GM19239 (cell line): ENCODE measurements at regions not wholly inside any gene's neighbourhood (a gene's known extent, or its start where the extent isn't known, plus 50 kb on each side); places are given as distances from the start of the nearest gene placed in this dataset.

Experiments used
- DNase-seq: peaks from one replicate; pipeline ENCODE4 v3.0.0; 2011; ENCODE audit warnings: low spot score; ENCODE audit not compliant: insufficient read length
- FAIRE-seq: peaks from 2 replicates; lab custom pipeline; 2011; peaks lifted over from hg19 to GRCh38; lab: Jason Lieb, UNC

DNA sequence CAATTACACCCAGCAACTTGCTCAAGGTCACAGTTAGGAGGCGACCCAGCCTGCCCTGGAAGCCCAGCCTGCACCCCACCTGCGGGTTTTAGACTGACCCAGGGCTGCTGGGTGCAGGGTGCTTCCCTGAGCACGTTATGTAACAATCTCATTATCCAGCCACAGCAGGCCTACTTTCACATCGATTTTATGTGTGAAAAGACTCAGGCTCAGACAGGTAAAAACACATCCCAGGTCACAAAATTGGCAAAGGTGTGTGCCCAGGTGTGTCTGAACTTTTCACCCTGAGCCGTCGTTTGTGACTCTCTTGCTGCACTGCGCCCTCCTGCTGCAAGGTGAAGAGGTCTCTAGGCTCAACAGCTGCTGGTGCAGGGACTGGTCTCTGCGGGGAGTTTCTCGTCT, 668.2 kb upstream of the HS6ST1 start:
- DNase-seq, result no peak
- no peak for FAIRE-seq

DNA sequence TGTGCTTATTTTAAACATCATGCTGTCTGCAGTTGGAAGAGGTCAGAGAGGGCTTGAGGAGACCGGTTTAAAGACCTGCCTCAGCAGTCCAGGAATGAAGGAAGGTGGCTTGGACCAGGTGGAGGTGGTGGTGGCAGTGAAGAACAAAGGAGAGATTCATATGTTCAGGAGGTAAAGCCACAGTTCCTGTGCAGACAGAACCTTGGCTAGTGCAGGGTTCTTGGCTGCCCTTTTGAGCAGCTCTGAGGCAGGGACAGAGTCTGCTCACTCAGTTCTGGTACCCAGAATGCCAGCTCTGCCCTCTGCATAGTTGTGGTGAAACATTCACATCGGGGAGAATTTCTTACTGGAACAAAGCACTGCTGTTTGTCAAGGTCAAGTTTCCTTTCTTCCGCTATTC, 669.7 kb upstream of the HS6ST1 start:
- DNase-seq, result no peak
- FAIRE-seq, result no peak

DNA sequence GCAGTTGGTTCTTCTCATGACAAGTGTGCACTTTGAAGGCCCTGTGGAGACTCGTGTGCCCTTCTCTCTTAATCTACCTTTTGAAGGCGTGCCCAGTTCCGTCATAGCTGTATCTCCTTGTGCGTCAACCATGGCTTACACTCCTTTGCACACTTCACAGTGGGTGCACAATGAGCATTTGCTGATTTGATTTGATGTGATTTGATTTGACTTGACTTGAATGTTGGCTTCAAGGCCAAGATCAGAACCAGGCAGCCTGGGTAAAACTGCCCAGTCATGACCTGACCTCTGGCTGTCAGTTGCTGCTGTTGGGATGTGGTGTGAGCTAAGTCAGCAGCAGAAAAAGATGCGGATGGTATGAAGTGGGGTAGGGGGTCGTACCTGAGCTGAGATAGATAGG, 670.3 kb upstream of the HS6ST1 start:
- no peak for DNase-seq
- no peak for FAIRE-seq

DNA sequence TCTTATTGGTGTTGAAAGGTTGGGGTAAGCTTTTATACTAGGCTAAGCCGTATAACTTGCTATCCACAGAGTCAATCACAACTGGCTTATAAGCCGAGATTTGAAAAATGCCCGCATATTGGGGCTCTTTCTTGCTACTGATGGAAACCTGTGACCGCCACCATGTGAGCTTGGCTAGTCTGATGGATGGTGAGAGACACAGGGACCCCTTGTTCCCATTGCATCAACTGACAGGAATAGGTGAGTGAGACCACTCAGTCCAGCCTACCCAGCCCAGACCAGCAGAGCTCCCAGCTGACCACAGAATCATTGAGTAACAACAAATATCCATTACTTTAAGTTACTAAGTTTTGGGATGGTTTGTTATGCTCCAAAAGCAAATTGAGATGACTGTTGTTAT, 676.4 kb upstream of the HS6ST1 start:
- DNase-seq (no peak), FAIRE-seq (no peak)

DNA sequence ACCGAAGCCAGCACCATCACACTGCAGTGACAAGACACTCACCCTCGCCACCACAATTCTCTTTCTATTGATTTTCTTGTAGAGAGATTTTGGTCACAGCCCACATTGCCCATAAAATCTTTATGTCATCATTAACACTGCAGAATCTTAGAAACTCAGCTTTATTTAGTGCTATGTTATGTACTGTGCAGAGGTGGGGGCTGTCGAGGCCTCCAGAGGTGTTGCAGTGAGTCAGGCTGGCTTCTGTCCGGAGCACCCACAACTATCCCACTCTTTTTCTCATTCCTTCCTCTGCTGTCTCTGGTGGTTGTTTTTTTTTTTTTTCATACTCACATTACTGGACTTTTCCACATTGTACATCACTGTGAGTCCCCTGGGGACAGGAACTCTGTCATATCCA, 677.4 kb upstream of the HS6ST1 start:
- no peak for FAIRE-seq
- no peak for DNase-seq

DNA sequence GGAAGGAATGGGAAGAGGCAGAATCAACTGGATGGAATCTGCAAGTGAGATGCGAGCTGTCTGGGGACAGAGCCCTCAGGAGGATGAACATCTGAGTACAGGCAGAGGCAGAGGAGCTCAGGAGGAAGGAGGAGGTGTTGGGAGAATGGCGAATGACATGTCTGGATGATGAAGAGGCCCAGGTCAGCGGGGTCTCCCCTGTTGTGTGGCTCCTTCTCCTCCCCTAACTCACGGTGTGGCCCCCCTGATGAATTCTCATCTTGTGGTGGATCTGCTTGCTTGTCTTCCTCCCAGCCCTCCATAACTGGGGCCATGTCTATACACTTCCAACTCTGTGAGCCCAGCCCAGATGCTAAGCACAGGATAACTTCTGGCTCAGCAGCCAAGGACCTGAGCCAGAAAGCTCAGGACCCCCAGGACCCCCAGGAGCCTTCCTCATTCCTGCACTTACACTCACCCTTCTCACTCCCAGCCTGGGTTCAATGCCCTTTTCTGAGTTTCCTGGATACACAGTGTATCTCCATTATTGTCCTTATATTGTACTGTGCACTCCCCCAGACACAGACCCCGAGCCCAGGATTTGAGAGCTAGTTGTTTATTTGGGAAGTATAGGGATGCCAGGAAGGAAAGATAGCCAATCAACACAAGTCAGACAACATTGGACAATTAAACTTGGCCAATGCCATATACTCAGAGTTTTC, 678.6 kb upstream of the HS6ST1 start:
- FAIRE-seq, result no peak

DNA sequence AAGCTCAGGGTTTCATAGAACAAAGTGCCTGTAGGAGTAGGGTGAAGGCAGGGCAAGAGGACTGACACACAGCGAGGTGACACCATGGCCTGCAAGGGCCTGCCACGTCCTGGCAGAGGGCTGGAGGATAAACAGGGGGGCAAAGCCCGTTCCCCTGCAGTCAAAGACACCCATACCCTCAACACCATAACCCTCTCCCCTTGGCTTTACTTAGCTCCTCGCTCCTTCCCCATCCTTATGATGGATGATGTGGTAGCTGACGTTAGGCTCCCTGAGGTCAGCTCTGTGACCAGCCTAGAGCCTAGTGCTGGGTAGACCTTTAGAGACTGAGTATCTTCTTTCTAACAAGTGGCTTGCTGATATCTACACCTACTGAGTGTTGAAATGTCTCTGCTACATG, 683.3 kb upstream of the HS6ST1 start:
- DNase-seq, result no peak
- FAIRE-seq, result no peak

More for the DNA sequence above, 678.6 kb upstream of the HS6ST1 start:
- DNase-seq, result no peak

DNA sequence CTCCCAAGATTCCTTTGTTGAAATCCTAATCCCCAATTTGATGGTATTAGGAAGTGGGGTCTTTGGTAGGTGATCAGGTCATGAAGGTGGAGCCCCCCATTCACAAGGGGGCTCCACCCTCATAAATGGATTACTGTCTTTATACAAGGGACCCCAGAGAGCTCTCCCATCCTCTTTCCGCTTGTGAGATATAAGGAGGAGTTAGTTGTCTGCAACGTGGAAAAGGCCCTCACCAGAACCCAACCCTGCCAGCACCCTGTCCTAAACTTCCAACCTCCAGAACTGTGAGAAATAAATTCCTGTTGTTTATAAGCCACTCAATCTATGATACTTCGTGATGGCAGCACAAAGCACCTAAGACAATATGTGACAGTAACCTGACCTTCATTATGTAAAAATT, 684.1 kb upstream of the HS6ST1 start:
- FAIRE-seq, result no peak
- DNase-seq, result no peak

DNA sequence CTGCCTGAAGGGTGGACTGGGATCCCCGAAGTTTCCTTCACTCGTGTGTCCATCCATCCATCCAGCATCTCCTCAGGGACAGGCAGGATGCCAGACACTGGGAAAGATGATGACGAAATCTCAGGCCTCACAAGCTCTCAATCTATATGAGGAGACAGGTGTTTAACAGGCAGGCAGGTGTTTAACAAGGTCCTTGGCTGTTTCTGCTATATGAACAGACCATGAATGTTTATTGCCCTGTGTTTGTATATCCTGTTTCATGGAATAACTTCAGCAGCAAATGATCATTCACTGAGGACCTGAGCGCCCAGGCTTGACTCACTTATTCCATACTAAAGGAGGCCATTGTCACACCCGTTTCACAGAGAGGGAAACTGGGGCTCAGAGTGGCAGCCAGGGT, 685.8 kb upstream of the HS6ST1 start:
- DNase-seq (no peak), FAIRE-seq (no peak)

DNA sequence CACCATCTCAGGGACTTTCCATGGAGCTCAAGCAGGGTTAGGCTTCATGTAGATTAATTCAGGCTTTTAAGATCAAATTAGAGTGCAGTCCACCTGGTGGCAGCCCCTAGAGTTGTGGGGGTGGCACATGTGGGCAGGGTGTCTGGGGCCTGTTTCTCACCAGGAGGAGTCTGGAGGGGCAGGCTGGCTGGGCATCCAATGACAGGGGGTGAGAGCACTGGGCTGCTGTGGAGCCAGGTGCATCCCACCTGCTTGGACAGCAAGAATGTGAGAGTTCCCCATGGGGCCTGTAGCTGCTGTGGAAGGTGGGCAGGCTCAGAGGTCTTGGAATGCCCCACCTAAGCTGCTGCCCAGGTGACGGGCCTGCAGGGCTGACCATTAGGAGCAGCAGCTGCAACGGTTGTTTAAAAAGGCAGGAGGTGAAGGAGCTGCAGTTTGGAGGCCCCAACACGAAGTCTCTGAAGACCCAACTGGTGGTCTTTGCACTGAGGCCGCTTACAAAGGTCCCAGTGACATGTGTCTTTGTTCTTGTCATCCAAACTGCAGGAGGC, 686.3 kb upstream of the HS6ST1 start:
- no peak for DNase-seq
- FAIRE-seq, result no peak

DNA sequence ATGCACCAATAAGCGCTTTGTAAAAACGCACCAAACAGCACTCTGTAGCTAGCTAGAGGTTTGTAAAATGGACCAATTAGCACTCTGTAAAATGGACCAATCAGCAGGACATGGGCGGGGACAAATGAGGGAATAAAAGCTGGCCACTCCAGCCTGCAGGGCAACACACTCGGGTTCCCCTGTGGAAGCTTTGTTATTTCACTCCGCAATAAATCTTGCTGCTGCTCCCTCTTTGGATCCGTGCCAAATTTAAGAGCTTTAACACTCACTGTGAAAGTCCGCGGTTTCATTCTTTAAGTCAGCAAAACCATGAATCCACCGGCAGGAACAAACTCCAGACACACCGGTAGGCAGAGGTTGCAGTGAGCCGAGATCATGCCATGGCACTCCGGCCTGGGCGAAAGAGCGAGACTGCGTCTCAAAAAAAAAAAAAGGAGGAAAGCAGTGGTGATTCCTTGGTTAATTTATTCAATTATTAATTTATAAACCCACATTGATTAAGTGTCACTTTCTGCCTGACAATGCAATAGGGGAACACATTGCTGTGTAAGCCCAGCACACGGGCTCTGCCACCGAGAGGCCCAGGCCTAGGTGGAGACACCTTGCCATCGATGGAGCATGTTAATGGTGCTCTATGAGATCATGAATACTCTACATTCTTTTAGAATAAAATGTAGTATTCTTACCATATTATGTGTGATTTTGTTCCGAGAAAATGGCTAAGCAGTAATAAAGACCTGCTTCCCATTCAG, 687.6 kb upstream of the HS6ST1 start:
- no peak for DNase-seq
- FAIRE-seq, result no peak

DNA sequence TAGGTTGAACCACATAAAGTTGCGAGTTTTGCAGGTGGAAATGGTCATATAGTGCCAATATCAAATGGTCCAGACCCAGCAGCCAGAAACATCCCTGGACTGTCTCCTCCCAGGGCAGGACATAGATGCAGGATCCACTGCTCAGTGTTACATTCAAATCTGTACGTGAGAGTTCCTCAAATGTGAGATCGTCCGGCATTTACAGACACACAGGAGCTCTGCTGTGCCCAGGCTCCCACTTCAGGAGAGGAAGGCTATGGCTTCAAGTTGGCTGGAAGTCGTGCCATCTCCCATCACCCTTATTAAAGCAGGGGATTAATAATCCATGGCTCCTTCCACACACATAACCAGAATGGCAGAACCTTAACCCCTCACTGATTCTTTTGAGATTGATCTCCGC, 688.2 kb upstream of the HS6ST1 start:
- no peak for FAIRE-seq
- DNase-seq, result no peak

DNA sequence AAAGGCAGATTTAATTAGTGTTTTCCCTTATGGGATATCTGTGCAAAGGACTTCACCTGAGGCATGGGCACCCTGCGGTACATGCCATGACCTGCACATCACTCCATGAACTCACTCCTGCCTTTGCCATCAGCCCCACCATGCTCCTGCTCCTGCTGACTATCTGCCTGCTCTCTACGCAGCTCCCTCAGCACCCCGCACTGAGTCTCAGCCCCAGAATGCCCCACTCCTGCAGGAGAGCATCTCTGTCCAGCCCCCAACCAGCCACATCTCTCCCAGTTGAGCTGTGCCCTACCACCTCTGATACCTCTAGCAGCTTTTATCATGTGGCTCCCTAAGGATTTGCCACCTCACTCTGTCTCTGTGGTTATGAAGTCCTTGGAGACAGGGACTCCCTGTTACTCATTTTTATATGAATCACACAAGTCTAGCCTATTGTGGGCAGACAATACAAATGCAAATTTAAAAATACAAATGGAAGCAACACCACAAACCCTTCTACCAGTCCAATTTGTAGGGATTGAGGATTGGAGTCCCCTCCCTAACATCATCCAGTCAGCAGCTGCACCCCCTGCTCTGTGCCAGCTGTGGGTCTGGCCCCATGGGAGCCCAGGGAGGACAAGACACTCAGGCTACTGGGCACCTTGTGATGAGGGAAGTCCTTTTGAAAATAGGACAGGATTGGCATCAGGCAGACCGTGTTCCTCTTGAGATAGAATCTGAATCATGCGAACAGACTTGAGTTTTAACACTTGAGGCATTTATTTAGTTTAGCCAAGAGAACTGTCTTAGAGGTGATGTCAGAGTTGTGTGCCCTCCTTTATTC, 689.6 kb upstream of the HS6ST1 start:
- FAIRE-seq, result no peak
- DNase-seq, result no peak

DNA sequence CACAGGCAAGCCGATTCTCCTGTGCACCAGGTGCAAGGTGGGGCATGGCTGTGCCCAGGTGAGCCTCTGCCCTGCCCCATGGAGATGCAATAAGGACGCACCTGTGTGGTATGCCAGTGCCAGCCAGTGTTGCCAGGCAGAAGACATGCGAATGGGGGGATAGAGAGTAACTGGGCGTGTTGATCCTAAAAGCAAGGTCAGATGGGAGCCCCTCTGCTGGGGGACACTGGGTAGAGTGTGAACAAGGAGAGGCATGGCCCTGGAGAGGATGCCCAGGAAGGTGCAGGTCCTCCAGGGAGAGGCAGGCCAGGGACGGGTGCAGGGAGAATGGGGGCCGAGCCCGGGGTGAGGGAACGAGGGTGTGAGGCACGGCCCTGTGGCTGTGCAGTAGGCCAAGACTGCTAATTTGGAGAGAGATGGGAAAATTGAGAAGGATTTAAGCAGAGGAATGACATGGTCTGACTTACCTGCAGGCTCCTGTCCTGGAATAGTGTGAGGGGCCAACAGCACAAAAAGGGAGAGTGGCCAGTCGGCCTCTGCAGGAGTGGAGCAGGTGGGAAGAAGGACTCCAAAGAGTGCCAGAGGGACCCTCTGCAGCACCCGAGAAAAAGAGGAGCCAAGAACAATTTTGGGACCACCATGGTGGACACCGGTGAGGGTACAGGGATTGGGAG, 690.4 kb upstream of the HS6ST1 start:
- FAIRE-seq (no peak), DNase-seq (no peak)

DNA sequence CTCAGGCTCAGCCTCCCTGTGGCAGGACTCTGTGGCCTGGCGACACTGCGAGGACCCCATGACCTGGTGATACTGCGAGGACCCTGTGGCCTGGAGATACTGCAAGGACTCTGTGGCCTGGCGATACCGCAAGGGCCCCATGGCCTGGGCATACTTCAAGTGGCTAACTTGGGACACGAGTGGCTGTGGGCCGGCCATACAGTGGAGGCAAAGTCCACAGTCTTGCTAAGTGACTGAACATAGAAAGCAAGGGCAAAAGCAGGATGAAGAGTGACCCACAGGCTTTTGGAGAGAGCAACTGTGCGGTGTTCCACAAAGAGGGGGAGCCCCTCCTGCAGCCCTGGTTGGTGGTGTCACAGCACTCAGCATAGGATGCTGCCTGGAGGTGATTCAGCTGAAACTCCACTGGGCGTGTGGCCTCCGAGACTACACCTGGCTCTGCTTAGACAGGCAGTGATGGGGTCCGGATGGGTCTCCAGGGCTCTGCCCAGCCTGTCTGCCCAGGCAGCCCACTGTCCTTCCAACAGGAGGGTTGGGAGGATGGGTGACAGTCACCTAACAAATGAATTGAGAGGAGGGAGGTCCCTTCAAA, 691.0 kb upstream of the HS6ST1 start:
- FAIRE-seq (no peak), DNase-seq (no peak)

DNA sequence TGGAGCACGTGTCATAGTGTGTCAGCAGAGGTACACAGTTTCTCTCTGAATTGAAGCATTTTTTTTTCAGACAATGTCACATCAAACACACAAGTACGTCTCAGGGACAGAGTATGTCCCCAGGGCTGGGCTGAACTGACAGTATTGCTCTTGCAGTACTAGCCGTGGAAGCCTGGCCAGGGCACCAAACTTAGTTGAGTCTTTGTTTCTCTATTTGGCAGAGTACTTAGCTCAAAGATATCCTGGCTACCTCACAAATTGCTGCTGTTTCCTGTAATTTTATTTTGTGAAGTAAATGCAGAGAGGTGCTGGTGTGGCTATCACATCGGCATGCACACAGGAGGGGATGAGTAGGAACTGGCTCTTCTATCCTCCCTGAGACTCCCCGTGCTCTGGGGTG, 691.6 kb upstream of the HS6ST1 start:
- no peak for FAIRE-seq

DNA sequence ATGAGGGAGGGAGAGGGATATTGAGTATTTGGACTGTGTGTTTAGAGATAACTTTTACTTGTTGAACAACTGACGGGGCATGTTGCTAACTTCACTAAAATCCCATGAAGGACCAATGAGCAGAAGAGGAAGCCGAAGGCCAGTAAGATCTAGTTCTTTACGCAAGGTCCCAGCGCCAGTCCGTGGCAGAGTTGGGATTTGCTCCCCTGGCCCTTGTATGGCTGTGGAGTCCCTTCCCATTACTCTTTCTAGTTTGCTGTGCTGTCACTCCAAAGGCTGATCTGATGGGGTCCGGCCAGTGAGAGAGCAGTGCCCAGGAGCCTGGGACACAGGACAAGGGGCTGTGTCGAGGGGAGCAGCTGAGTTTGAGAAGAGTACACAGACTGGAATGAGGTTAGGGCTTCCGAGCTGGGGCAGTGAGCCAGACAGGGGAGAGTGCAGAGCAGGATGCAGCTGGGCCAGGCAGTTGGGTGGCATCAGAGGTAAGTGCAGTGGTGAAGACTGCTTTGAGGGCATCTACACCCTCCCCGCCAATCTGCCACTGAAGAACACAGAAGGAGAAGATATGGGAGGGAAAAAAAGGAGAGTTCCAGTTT, 692.9 kb upstream of the HS6ST1 start:
- no peak for FAIRE-seq
- no peak for DNase-seq

More for the DNA sequence above, 691.6 kb upstream of the HS6ST1 start:
- DNase-seq, result no peak

DNA sequence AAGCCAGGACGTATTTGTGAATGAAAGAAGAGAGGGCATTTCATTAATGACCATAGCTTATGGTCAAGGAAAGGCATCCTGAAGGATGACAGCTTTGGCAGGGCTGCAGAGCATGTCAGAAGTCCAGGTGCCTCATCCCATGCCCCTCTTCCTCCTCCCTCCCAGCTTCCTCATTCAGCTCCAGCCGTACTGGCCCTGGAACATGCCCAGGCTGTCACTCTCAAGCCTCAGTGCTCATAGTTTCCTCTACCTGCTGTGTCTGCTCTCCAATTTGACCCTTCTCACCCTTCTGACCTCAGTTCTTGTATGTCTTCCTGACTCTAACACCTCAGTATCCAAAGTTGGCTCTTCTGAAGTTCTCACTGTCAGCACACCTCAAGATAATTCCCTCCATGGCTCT, 695.8 kb upstream of the HS6ST1 start:
- no peak for FAIRE-seq
- no peak for DNase-seq

DNA sequence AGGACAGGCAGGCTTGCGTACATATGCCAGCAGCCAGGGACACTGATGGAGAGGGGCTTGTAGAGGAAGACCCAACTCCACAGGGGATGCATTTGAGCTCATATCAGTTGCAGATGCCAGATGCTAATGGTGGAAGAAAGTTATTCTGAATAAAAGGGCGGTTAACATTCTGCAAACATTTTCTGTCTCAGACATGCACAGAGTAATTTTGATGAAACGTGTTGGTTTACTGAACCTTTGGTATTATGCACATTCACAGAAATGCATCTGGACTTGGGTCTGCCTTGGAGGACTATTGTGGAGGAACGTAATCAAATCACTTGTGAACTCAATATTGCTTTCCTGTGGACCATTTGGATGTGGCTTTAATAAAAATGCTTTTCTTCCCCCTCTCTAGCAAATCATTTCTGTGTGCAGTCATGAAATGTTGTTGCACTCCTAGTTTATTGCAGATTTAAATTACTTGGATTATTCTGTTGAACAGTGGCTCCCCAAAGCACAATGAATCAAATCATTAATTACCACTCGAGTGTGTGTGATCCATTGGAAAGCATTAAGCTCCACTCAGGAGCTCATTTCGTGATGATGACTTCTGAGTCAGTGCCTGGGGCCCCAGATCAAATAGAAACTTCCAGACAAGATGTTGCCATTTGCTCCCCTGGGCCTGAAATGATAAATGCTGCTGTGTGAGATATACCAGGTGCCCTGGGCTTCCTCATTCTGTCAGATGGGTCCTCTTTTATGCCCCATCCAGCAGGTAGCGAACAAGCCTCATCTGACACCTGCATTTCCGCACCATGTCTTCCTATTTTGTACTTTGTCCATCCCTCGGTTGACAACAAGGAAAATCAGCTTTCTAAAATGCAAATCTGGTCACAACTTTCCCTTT, 697.0 kb upstream of the HS6ST1 start:
- DNase-seq, result no peak
- no peak for FAIRE-seq
